HG03439 (cell line): ENCODE measurements at regions not wholly inside any gene's neighbourhood (a gene's known extent, or its start where the extent isn't known, plus 50 kb on each side); places are given as distances from the start of the nearest gene placed in this dataset.

Experiments
- ATAC-seq: cut with Tn5 transposase; IDR thresholded peaks from one replicate; pipeline ENCODE4 v1.9.1; 2021; ENCODE audit warnings: mild to moderate bottlenecking, moderate library complexity; ENCODE audit not compliant: unreplicated experiment

GRCh38 chr3:17965331-17965730 lies 222.9 kb upstream of the TBC1D5 start:
- ATAC-seq: no peak

- ATAC-seq: no peak
Observed at GRCh38 chr3:17964108-17964507, 221.7 kb upstream of the TBC1D5 start.

- ATAC-seq: no peak
Observed at GRCh38 chr3:17955411-17955810, 213.0 kb upstream of the TBC1D5 start.

- ATAC-seq: no peak
Observed at GRCh38 chr3:17954801-17955200, 212.4 kb upstream of the TBC1D5 start.

- ATAC-seq: no peak
Observed at GRCh38 chr3:17951241-17951640, 208.8 kb upstream of the TBC1D5 start.

GRCh38 chr3:17949101-17949500 lies 206.7 kb upstream of the TBC1D5 start:
- ATAC-seq: no peak

- ATAC-seq: no peak
Observed at GRCh38 chr3:17947833-17948232, 205.4 kb upstream of the TBC1D5 start.

- ATAC-seq: no peak
Observed at GRCh38 chr3:17946619-17947018, 204.2 kb upstream of the TBC1D5 start.

GRCh38 chr3:17945799-17946399 lies 203.5 kb upstream of the TBC1D5 start:
- ATAC-seq: no peak

GRCh38 chr3:17945018-17945798 lies 202.8 kb upstream of the TBC1D5 start:
- no peak for ATAC-seq

- ATAC-seq: no peak
Observed at GRCh38 chr3:17942856-17943255, 200.4 kb upstream of the TBC1D5 start.

GRCh38 chr3:17941766-17942165 lies 199.3 kb upstream of the TBC1D5 start:
- ATAC-seq: no peak

- no peak for ATAC-seq
Observed at GRCh38 chr3:17941152-17941551, 198.7 kb upstream of the TBC1D5 start.

- ATAC-seq: no peak
Observed at GRCh38 chr3:17939157-17939556, 196.7 kb upstream of the TBC1D5 start.

- no peak for ATAC-seq
Observed at GRCh38 chr3:17938313-17938712, 195.9 kb upstream of the TBC1D5 start.

GRCh38 chr3:17936736-17937480 lies 194.5 kb upstream of the TBC1D5 start:
- no peak for ATAC-seq

- ATAC-seq: no peak
Observed at GRCh38 chr3:17935222-17935621, 192.8 kb upstream of the TBC1D5 start.

- ATAC-seq: no peak
Observed at GRCh38 chr3:17932136-17932771, 189.8 kb upstream of the TBC1D5 start.

- ATAC-seq: no peak
Observed at GRCh38 chr3:17931131-17931530, 188.7 kb upstream of the TBC1D5 start.

- no peak for ATAC-seq
Observed at GRCh38 chr3:17928502-17929145, 186.2 kb upstream of the TBC1D5 start.

- ATAC-seq: no peak
Observed at GRCh38 chr3:17927036-17927435, 184.6 kb upstream of the TBC1D5 start.
